HG02623 (cell line): ENCODE measurements at regions not wholly inside any gene's neighbourhood (a gene's known extent, or its start where the extent isn't known, plus 50 kb on each side); places are given as distances from the start of the nearest gene placed in this dataset.
A peak's percentile ranks its signal among the peaks of the same experiment; 100 is the strongest.

Experiments
- ATAC-seq: cut with Tn5 transposase; IDR thresholded peaks from one replicate; pipeline ENCODE4 v1.9.1; 2021; ENCODE audit warnings: moderate library complexity; ENCODE audit not compliant: unreplicated experiment

GRCh38 chr5:124474528-124475215 lies 271.8 kb downstream of the ZNF608 start:
- ATAC-seq: no peak

GRCh38 chr5:124468671-124469411 lies 277.6 kb downstream of the ZNF608 start:
- no peak for ATAC-seq

GRCh38 chr5:124467745-124468144 lies 278.7 kb downstream of the ZNF608 start:
- no peak for ATAC-seq

- no peak for ATAC-seq
These were observed 280.4 kb downstream of the ZNF608 start for GRCh38 chr5:124466011-124466410.

- ATAC-seq: no peak
These were observed 282.6 kb downstream of the ZNF608 start for GRCh38 chr5:124463851-124464250.

- ATAC-seq: no peak
These were observed 283.7 kb downstream of the ZNF608 start for GRCh38 chr5:124462751-124463150.

GRCh38 chr5:124461941-124462340 lies 284.5 kb downstream of the ZNF608 start:
- no peak for ATAC-seq

GRCh38 chr5:124461157-124461556 lies 285.3 kb downstream of the ZNF608 start:
- no peak for ATAC-seq

GRCh38 chr5:124460642-124461041 lies 285.8 kb downstream of the ZNF608 start:
- ATAC-seq: no peak

GRCh38 chr5:124459984-124460383 lies 286.5 kb downstream of the ZNF608 start:
- ATAC-seq: no peak

- ATAC-seq: no peak
These were observed 288.5 kb downstream of the ZNF608 start for GRCh38 chr5:124457901-124458300.

- ATAC-seq: no peak
These were observed 289.3 kb downstream of the ZNF608 start for GRCh38 chr5:124457101-124457500.

GRCh38 chr5:124456249-124456648 lies 290.2 kb downstream of the ZNF608 start:
- no peak for ATAC-seq

- no peak for ATAC-seq
These were observed 292.4 kb downstream of the ZNF608 start for GRCh38 chr5:124454081-124454480.

GRCh38 chr5:124453221-124454051 lies 293.0 kb downstream of the ZNF608 start:
- ATAC-seq: peak; percentile 97

GRCh38 chr5:124452412-124452811 lies 294.0 kb downstream of the ZNF608 start:
- no peak for ATAC-seq

- ATAC-seq: no peak
These were observed 294.6 kb downstream of the ZNF608 start for GRCh38 chr5:124451721-124452383.

- no peak for ATAC-seq
These were observed 300.3 kb downstream of the ZNF608 start for GRCh38 chr5:124446120-124446519.

GRCh38 chr5:124445070-124445619 lies 301.3 kb downstream of the ZNF608 start:
- no peak for ATAC-seq

- ATAC-seq: peak; percentile 100
These were observed 302.2 kb downstream of the ZNF608 start for GRCh38 chr5:124444147-124444775.
